SK-N-SH (cell line): ENCODE measurements at regions not wholly inside any gene's neighbourhood (a gene's known extent, or its start where the extent isn't known, plus 50 kb on each side); places are given as distances from the start of the nearest gene placed in this dataset.

Experiments
- EP300 ChIP-seq, 2 experiments: IDR thresholded peaks; 2 replicates each; pipeline versions ENCODE4 v1.4.0 to v1.6.1; 2012; ENCODE audit warnings: borderline replicate concordance in 1 of 2, low read depth in 1 of 2, low read length in 1 of 2
- EZH2phosphoT487 ChIP-seq: fragments of 200-600 bp; sonication (generic); IDR thresholded peaks from 2 replicates; pipeline ENCODE4 v1.6.1; 2017; ENCODE audit warnings: low read depth, mixed run types, mild to moderate bottlenecking, antibody characterized with exemption, moderate library complexity, borderline replicate concordance
- GABPA ChIP-seq: IDR thresholded peaks from 2 replicates; pipeline ENCODE4 v1.4.0; 2012; ENCODE audit warnings: low read depth, mild to moderate bottlenecking
- NFIC ChIP-seq: IDR thresholded peaks from 2 replicates; pipeline ENCODE4 v1.4.0; 2012; ENCODE audit warnings: borderline replicate concordance
- NRF1 ChIP-seq: IDR thresholded peaks from 2 replicates; pipeline ENCODE4 v1.6.1; 2012; ENCODE audit warnings: low read depth, mild to moderate bottlenecking, low read length
- POLR2AphosphoS5 ChIP-seq: IDR thresholded peaks from 2 replicates; pipeline ENCODE4 v1.6.1; 2012; ENCODE audit warnings: low read depth, low read length
- RAD21 ChIP-seq: IDR thresholded peaks from 2 replicates; pipeline ENCODE4 v1.6.1; 2012; ENCODE audit warnings: mild to moderate bottlenecking, low read length
- SMC3 ChIP-seq: IDR thresholded peaks from 2 replicates; pipeline ENCODE4 v1.6.1; 2012; ENCODE audit warnings: low read depth, low read length, improper control_type of control experiment
- TEAD4 ChIP-seq: IDR thresholded peaks from 2 replicates; pipeline ENCODE4 v1.4.0; 2012; ENCODE audit warnings: mild to moderate bottlenecking, borderline replicate concordance; ENCODE audit not compliant: insufficient read depth
- TF ChIP-seq, protein P1 (sequence below): fragments of 200-600 bp; sonication (generic); IDR thresholded peaks from 2 replicates; pipeline ENCODE4 v1.6.1; 2017; ENCODE audit warnings: antibody characterized with exemption, mild to moderate bottlenecking, moderate library complexity
- TF ChIP-seq, protein P2 (sequence below): IDR thresholded peaks from 2 replicates; pipeline ENCODE4 v1.4.0; 2012; ENCODE audit warnings: low read depth

DNA sequence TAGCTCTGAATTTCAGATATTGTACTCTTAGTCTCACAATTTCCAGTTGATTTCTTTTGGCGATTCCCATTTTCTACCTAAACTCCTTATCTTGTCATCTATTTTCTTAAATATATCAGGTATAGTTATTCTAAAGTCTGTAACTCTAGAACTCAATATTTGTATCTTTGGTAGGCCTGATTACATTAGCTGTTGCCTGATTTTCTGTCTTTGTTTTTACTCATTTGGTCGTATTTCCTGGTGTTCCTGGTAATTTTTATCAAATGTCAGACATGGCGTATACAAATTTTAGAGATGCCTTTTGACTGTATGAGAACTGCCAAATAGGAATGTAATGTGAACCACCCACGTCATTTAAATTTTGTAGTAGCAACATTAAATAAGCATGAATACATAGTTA, 266.7 kb downstream of the ZNF536 start:
- TF ChIP-seq, protein P1, sequence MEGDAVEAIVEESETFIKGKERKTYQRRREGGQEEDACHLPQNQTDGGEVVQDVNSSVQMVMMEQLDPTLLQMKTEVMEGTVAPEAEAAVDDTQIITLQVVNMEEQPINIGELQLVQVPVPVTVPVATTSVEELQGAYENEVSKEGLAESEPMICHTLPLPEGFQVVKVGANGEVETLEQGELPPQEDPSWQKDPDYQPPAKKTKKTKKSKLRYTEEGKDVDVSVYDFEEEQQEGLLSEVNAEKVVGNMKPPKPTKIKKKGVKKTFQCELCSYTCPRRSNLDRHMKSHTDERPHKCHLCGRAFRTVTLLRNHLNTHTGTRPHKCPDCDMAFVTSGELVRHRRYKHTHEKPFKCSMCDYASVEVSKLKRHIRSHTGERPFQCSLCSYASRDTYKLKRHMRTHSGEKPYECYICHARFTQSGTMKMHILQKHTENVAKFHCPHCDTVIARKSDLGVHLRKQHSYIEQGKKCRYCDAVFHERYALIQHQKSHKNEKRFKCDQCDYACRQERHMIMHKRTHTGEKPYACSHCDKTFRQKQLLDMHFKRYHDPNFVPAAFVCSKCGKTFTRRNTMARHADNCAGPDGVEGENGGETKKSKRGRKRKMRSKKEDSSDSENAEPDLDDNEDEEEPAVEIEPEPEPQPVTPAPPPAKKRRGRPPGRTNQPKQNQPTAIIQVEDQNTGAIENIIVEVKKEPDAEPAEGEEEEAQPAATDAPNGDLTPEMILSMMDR = no peak
- TF ChIP-seq RAD21 (no peak), SMC3 (no peak), NFIC (no peak), GABPA (no peak), EP300 (IDR thresholded peaks at IDR 0.05; ENCODE audit: borderline replicate concordance in 1 of 2, low read depth in 1 of 2, low read length in 1 of 2) (no peak), NRF1 (no peak), EZH2phosphoT487 (no peak), POLR2AphosphoS5 (no peak), TEAD4 (no peak)
- TF ChIP-seq, protein P2, sequence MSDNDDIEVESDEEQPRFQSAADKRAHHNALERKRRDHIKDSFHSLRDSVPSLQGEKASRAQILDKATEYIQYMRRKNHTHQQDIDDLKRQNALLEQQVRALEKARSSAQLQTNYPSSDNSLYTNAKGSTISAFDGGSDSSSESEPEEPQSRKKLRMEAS = no peak
